ENCODE measurements at regions not wholly inside any gene's neighbourhood (a gene's known extent, or its start where the extent isn't known, plus 50 kb on each side); places are given as distances from the start of the nearest gene placed in this dataset.
"Not testable (repeated sequence)": the region's sequence is repeated elsewhere in the genome, so short reads cannot be mapped to it uniquely, and the experiment has no call there.

- no peaks in the 10 kb centered on the region for H3K27me3 Mint-ChIP-seq (ENCODE audit: insufficient read depth)
- no peak overlapping the region for H3K4me3 Mint-ChIP-seq
- no peak overlapping the region for H3K27ac Mint-ChIP-seq
- H3K36me3 Mint-ChIP-seq (ENCODE audit: low read depth), result no peaks in the 10 kb centered on the region
- peaks cover 35% of the 10 kb centered on the region for H3K4me1 Mint-ChIP-seq (ENCODE audit: low read depth)
- intact Hi-C loops (cut with micrococcal nuclease), result no loop called here
- H3K9me3 Mint-ChIP-seq, result no peaks in the 10 kb centered on the region
- no peak for DNase-seq (ENCODE audit: low spot score)
Measured at GRCh38 chr15:22224241-22224671, 143.9 kb downstream of the OR4M2 start.

DNA sequence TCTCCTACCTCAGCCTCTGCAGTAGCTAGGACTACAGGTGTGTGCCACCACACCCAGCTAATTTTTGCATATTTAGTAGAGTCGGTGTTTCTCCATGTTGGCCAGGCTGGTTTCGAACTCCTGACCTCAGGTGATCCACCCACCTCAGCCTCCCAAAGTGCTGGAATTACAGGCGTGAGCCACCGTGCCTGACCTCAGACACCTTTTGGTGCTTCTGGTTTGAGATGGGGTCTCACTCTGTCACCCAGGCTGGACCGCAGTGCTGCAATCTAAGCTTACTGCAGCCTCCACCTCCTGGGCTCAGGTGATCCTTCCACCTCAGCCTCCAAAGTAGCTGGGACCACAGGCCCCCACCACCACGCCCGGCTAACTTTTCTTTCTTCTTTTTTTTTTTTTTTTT, 144.6 kb downstream of the OR4M2 start:
- H3K27me3 Mint-ChIP-seq (ENCODE audit: insufficient read depth); H3K36me3 Mint-ChIP-seq (ENCODE audit: low read depth); H3K9me3 Mint-ChIP-seq; DNase-seq (ENCODE audit: low spot score); H3K4me3 Mint-ChIP-seq; intact Hi-C loops (cut with micrococcal nuclease); H3K27ac Mint-ChIP-seq: not testable (repeated sequence)
- H3K4me1 Mint-ChIP-seq (ENCODE audit: low read depth), result peaks cover 35% of the 10 kb centered on the region

GRCh38 chr15:22226034-22226790, 145.9 kb downstream of the OR4M2 start:
- Mint-ChIP-seq H3K27ac (no peak overlapping the region), H3K9me3 (no peaks in the 10 kb centered on the region), H3K36me3 (ENCODE audit: low read depth) (no peaks in the 10 kb centered on the region), H3K4me3 (no peak overlapping the region), H3K4me1 (ENCODE audit: low read depth) (peaks cover 30% of the 10 kb centered on the region), H3K27me3 (ENCODE audit: insufficient read depth) (peaks cover 1% of the 10 kb centered on the region)
- no peak for DNase-seq (ENCODE audit: low spot score)
- intact Hi-C loops (cut with micrococcal nuclease), result no loop called here

GRCh38 chr15:22227411-22228100, 147.2 kb downstream of the OR4M2 start:
- Mint-ChIP-seq H3K27me3 (ENCODE audit: insufficient read depth) (peaks cover 3% of the 10 kb centered on the region), H3K4me3 (no peak overlapping the region), H3K9me3 (no peaks in the 10 kb centered on the region), H3K27ac (no peak overlapping the region), H3K4me1 (ENCODE audit: low read depth) (peaks cover 17% of the 10 kb centered on the region), H3K36me3 (ENCODE audit: low read depth) (no peaks in the 10 kb centered on the region)
- no peak for DNase-seq (ENCODE audit: low spot score)
- intact Hi-C loops (cut with micrococcal nuclease), result no loop called here

DNA sequence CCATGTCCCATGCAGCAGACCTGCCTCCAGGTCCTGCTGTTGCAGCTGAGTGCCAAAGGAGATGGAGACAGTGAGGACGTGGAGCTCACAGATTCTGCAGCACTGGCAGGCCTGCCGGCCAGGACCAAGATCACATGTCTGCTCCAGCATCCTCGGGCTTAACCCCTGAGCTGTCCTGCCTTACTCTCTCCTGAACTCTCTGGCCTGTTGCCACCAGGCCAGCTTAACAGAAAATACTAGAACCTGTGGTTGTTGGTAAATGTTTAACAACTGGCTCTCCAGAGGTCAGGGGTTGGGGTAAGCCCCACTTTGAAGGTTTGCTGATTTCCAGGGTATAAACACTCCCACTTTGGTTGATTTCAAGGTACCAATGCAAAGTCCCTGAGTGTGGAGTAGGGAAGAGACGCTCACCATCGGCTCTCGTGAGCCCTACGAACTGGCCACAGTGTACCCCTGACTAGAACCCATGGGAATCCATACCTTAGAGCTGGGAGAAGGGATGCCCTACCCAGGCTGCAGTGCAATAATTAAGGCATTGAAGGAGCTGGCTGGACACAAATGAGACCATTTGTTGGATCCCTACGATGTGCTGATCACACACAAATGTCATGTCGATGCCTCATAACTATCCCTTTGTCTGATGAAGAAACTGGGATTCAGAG, 147.9 kb downstream of the OR4M2 start:
- no peak for DNase-seq (ENCODE audit: low spot score)
- H3K27ac Mint-ChIP-seq, result no peak overlapping the region
- no peak overlapping the region for H3K4me3 Mint-ChIP-seq
- H3K4me1 Mint-ChIP-seq (ENCODE audit: low read depth), result peaks cover 10% of the 10 kb centered on the region
- intact Hi-C loops (cut with micrococcal nuclease), result no loop called here
- peaks cover 3% of the 10 kb centered on the region for H3K27me3 Mint-ChIP-seq (ENCODE audit: insufficient read depth)
- H3K36me3 Mint-ChIP-seq (ENCODE audit: low read depth), result no peaks in the 10 kb centered on the region
- H3K9me3 Mint-ChIP-seq, result no peaks in the 10 kb centered on the region

GRCh38 chr15:22229990-22230819, 149.9 kb downstream of the OR4M2 start:
- Mint-ChIP-seq H3K4me3 (no peak overlapping the region), H3K4me1 (ENCODE audit: low read depth) (no peaks in the 10 kb centered on the region), H3K27me3 (ENCODE audit: insufficient read depth) (peaks cover 3% of the 10 kb centered on the region), H3K9me3 (peaks cover 4% of the 10 kb centered on the region), H3K27ac (no peak overlapping the region), H3K36me3 (ENCODE audit: low read depth) (no peaks in the 10 kb centered on the region)
- intact Hi-C loops (cut with micrococcal nuclease), result no loop called here
- DNase-seq (ENCODE audit: low spot score), result no peak

DNA sequence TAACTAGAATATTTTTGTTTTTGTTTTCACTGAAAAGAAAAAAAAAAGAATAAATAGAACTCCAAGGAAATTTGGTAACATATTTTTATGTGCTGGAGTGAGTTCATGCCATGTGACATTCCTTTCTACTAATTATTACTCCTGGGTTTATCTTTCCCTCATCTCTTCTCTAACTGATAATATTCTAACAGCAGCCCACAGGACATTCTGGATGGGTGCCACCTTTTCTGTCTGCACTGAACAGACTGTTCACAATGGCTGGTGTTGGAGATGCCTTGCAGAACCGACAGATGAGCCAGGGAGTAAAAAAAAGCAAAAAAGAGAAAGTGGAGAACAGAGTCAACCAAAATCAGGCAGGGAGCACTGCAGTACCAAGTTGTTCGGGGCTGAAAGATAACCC, 151.3 kb downstream of the OR4M2 start:
- Mint-ChIP-seq H3K27me3 (ENCODE audit: insufficient read depth) (peaks cover 3% of the 10 kb centered on the region), H3K27ac (no peak overlapping the region), H3K9me3 (peaks cover 4% of the 10 kb centered on the region), H3K4me3 (no peak overlapping the region), H3K4me1 (ENCODE audit: low read depth) (no peaks in the 10 kb centered on the region), H3K36me3 (ENCODE audit: low read depth) (no peaks in the 10 kb centered on the region)
- DNase-seq (ENCODE audit: low spot score), result no peak
- intact Hi-C loops (cut with micrococcal nuclease), result no loop called here

- H3K27me3 Mint-ChIP-seq (ENCODE audit: insufficient read depth), result peaks cover 3% of the 10 kb centered on the region
- H3K9me3 Mint-ChIP-seq, result peaks cover 4% of the 10 kb centered on the region
- H3K36me3 Mint-ChIP-seq (ENCODE audit: low read depth), result no peaks in the 10 kb centered on the region
- DNase-seq (ENCODE audit: low spot score), result no peak
- intact Hi-C loops (cut with micrococcal nuclease), result no loop called here
- no peak overlapping the region for H3K27ac Mint-ChIP-seq
- no peak overlapping the region for H3K4me3 Mint-ChIP-seq
- no peaks in the 10 kb centered on the region for H3K4me1 Mint-ChIP-seq (ENCODE audit: low read depth)
Measured at GRCh38 chr15:22232675-22233074, 152.3 kb downstream of the OR4M2 start.

DNA sequence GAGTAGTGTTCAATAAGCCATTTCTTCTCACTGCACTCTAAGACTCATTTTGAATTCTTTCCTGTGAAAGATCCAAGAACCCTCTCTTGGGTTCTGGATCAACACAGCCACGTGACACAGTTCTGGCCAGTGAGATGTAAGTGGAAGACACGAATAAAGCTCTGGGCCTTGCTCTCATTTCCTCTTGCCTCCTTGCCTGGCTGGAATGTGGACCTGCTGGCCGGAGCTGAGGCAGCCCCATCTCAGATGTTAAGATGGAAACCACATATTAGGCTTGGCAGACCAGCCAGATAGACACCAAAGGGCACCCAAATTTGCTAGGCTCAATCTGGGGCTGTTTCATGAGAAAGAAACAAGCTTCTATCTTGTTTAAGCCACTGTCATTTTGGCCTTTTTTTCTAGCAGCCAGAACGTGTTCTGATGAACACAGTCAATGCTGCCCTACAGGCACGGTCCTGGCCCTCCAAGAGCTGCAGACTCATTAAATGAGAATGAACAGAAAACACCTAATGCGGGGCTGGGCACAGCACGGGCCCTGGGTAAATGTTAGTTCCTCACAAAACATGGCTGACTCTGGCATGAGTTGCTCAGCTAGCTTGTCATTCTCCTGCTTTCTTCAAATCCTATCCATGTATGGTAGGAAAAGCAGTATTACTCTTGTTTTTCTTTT, 155.1 kb downstream of the OR4M2 start:
- DNase-seq (ENCODE audit: low spot score); H3K9me3 Mint-ChIP-seq; H3K4me1 Mint-ChIP-seq (ENCODE audit: low read depth); H3K27ac Mint-ChIP-seq; intact Hi-C loops (cut with micrococcal nuclease); H3K27me3 Mint-ChIP-seq (ENCODE audit: insufficient read depth); H3K4me3 Mint-ChIP-seq; H3K36me3 Mint-ChIP-seq (ENCODE audit: low read depth): not testable (repeated sequence)

DNA sequence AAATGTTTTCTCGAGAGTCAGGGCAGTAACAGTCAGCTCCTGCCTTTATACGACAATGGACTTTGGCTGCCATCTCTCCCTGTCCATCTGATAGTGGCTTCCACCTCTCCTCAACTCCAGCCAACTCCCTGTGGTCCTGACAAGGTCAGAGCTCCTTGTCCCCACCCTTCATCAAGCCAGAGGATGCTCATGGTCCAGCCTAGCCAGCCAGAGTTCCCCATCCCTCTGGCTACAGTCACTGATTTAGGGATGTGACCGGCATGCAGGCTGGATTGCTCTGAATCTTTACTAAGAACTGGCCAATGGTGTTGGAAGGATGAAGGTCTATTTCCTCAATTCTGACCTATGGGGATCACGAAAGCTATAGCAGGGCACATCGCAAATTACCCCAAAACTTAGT, 156.1 kb downstream of the OR4M2 start:
- no peak for DNase-seq (ENCODE audit: low spot score)
- Mint-ChIP-seq H3K4me1 (ENCODE audit: low read depth) (no peaks in the 10 kb centered on the region), H3K36me3 (ENCODE audit: low read depth) (no peaks in the 10 kb centered on the region), H3K27me3 (ENCODE audit: insufficient read depth) (peaks cover 4% of the 10 kb centered on the region), H3K9me3 (peaks cover 4% of the 10 kb centered on the region), H3K27ac (no peak overlapping the region), H3K4me3 (no peak overlapping the region)
- intact Hi-C loops (cut with micrococcal nuclease), result no loop called here

DNA sequence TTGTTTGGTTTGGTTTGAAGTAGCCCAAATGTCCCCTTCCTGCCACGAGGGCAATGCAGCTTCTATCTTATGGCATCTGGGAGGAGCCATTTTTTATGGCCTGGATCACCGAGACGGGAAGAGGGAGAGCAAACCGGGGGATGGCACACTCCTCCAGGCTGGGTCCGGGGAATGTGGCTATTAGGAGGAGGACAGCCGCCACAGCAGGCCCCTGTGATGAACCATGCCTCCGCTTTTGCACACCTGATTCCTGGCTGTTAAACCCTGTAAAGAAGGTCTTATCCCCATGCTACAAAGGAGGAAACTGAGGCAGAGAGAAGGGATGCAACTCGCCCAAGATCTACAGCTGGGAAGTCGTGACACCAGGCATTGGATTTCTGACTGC, 157.6 kb downstream of the OR4M2 start:
- Mint-ChIP-seq H3K4me1 (ENCODE audit: low read depth) (no peaks in the 10 kb centered on the region), H3K27ac (no peak overlapping the region), H3K27me3 (ENCODE audit: insufficient read depth) (peaks cover 4% of the 10 kb centered on the region), H3K36me3 (ENCODE audit: low read depth) (no peaks in the 10 kb centered on the region), H3K9me3 (peaks cover 4% of the 10 kb centered on the region), H3K4me3 (no peak overlapping the region)
- DNase-seq (ENCODE audit: low spot score), result no peak
- intact Hi-C loops (cut with micrococcal nuclease), result no loop called here

DNA sequence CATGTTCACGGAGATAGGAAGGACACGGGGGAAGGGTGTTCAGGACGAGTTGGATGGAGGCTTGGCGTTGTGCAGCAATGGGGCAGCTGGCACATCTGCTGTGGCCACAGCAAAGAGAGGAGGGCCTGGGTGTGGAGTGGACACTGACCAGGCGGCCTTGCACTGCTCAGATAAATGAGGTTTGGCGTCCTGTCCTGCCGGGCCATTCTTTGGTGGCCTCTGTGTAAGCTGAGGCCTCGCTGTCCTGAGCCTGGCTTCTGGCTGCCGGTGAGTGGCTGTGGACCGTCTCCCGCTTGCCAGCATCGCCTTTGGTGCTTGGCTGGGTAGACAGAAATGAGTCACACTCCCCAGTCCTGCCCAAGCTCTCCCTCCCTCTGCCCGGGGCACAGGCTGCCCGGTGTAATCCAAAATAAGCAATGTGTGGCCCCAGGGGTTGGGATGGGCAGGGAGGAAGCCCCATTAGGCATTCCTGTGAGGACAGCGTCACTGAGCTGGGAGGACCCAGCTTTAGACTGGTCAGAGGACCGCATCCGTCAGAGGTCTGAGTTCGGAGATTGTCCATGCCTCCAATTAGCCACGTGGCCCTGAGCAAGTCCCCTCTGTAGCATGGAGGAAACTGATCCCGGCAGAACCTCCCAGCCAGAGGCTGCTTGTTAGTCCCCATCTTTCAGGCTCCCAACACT, 158.1 kb downstream of the OR4M2 start:
- H3K36me3 Mint-ChIP-seq (ENCODE audit: low read depth); H3K9me3 Mint-ChIP-seq; H3K4me3 Mint-ChIP-seq; intact Hi-C loops (cut with micrococcal nuclease); H3K27ac Mint-ChIP-seq; DNase-seq (ENCODE audit: low spot score); H3K4me1 Mint-ChIP-seq (ENCODE audit: low read depth); H3K27me3 Mint-ChIP-seq (ENCODE audit: insufficient read depth): not testable (repeated sequence)

All from activated T-helper 1 cell treated with anti-CD3 and anti-CD28 coated beads, Interleukin-12 subunit alpha, Interleukin-12 subunit beta, Interleukin-2, Interleukin-4 antibody, amounts not matched to agents 30 ng/mL and 10 ng/mL and 1 ng/mL, durations not matched to agents 14 hours and 24 hours and 36 hours (primary cell).